ENCODE measurements at regions not wholly inside any gene's neighbourhood (a gene's known extent, or its start where the extent isn't known, plus 50 kb on each side); places are given as distances from the start of the nearest gene placed in this dataset.

GRCh38 chr16:85553436-85554113 is 59.5 kb upstream of the GSE1 start:
- DNase-seq (ENCODE audit: low read depth), result peak; percentile 61

- DNase-seq (ENCODE audit: low read depth), result peak; percentile 84
These were observed 58.8 kb upstream of the GSE1 start for GRCh38 chr16:85554114-85554888.

GRCh38 chr16:85554889-85555718 is 58.0 kb upstream of the GSE1 start:
- peak; percentile 64 for DNase-seq (ENCODE audit: low read depth)

- no peak for DNase-seq (ENCODE audit: low read depth)
These were observed 57.2 kb upstream of the GSE1 start for GRCh38 chr16:85555719-85556455.

GRCh38 chr16:85556456-85557082 is 56.6 kb upstream of the GSE1 start:
- no peak for DNase-seq (ENCODE audit: low read depth)

GRCh38 chr16:85557083-85557970 is 55.8 kb upstream of the GSE1 start:
- no peak for DNase-seq (ENCODE audit: low read depth)

- DNase-seq (ENCODE audit: low read depth), result no peak
These were observed 55.0 kb upstream of the GSE1 start for GRCh38 chr16:85557971-85558657.

GRCh38 chr16:85560932-85561247 is 52.2 kb upstream of the GSE1 start:
- no peak for DNase-seq (ENCODE audit: low read depth)

GRCh38 chr16:85561248-85562092 is 51.7 kb upstream of the GSE1 start:
- no peak for DNase-seq (ENCODE audit: low read depth)

GRCh38 chr16:85562093-85562786 is 50.9 kb upstream of the GSE1 start:
- no peak for DNase-seq (ENCODE audit: low read depth)

GRCh38 chr16:85563034-85563433 is 50.1 kb upstream of the GSE1 start:
- DNase-seq (ENCODE audit: low read depth), result no peak
